Activated CD4-positive, alpha-beta T cell treated with anti-CD3 and anti-CD28 coated beads, Interleukin-2, amount 10 ng/mL, durations not matched to agents 24 days and 14 days (primary cell): ENCODE measurements at regions not wholly inside any gene's neighbourhood (a gene's known extent, or its start where the extent isn't known, plus 50 kb on each side); places are given as distances from the start of the nearest gene placed in this dataset.

Experiments used
- DNase-seq: peaks from one replicate; pipeline ENCODE4 v3.0.0; 2022
- H3K27ac Mint-ChIP-seq: one replicate; pipeline ENCODE4 v1.8.0; 2022; ENCODE audit warnings: mild to moderate bottlenecking, mixed read lengths
- H3K27me3 Mint-ChIP-seq: one replicate; pipeline ENCODE4 v1.8.0; 2022; ENCODE audit warnings: mixed read lengths
- H3K36me3 Mint-ChIP-seq: one replicate; pipeline ENCODE4 v1.8.0; 2022; ENCODE audit warnings: low read depth, mild to moderate bottlenecking, mixed read lengths
- H3K4me1 Mint-ChIP-seq: one replicate; pipeline ENCODE4 v1.8.0; 2021; ENCODE audit warnings: mixed read lengths
- H3K4me3 Mint-ChIP-seq: one replicate; pipeline ENCODE4 v1.8.0; 2022; ENCODE audit warnings: mild to moderate bottlenecking, moderate library complexity, mixed read lengths
- H3K9me3 Mint-ChIP-seq: one replicate; pipeline ENCODE4 v1.8.0; 2021; ENCODE audit warnings: mixed read lengths
- intact Hi-C: fragments of 100-400 bp; cut with micrococcal nuclease; formaldehyde crosslinking; loops from one replicate; pipeline ENCODE4 v1.15.1; 2023

GRCh38 chr18:43507842-43508481 is 230.7 kb upstream of the SYT4 start:
- H3K27me3 Mint-ChIP-seq, result no peaks in the 10 kb centered on the region
- H3K4me3 Mint-ChIP-seq, result no peak overlapping the region
- no peaks in the 10 kb centered on the region for H3K36me3 Mint-ChIP-seq
- H3K9me3 Mint-ChIP-seq, result peaks cover 10% of the 10 kb centered on the region
- intact Hi-C loops, result no loop called here
- DNase-seq, result no peak
- H3K27ac Mint-ChIP-seq, result no peak overlapping the region
- no peaks in the 10 kb centered on the region for H3K4me1 Mint-ChIP-seq

GRCh38 chr18:43514747-43515146 is 237.5 kb upstream of the SYT4 start:
- Mint-ChIP-seq H3K27me3 (no peaks in the 10 kb centered on the region), H3K36me3 (no peaks in the 10 kb centered on the region), H3K27ac (no peak overlapping the region), H3K9me3 (peaks cover 14% of the 10 kb centered on the region), H3K4me3 (no peak overlapping the region), H3K4me1 (no peaks in the 10 kb centered on the region)
- intact Hi-C loops, result no loop called here
- no peak for DNase-seq

- H3K27ac Mint-ChIP-seq, result no peak overlapping the region
- H3K36me3 Mint-ChIP-seq, result no peaks in the 10 kb centered on the region
- H3K4me3 Mint-ChIP-seq, result no peak overlapping the region
- H3K4me1 Mint-ChIP-seq, result no peaks in the 10 kb centered on the region
- no peaks in the 10 kb centered on the region for H3K27me3 Mint-ChIP-seq
- DNase-seq, result no peak
- intact Hi-C loops, result no loop called here
- peaks cover 14% of the 10 kb centered on the region for H3K9me3 Mint-ChIP-seq
These were observed 238.2 kb upstream of the SYT4 start for GRCh38 chr18:43515481-43515880.

GRCh38 chr18:43524260-43524659 is 247.0 kb upstream of the SYT4 start:
- no peaks in the 10 kb centered on the region for H3K27me3 Mint-ChIP-seq
- H3K4me3 Mint-ChIP-seq, result no peak overlapping the region
- DNase-seq, result no peak
- H3K9me3 Mint-ChIP-seq, result no peaks in the 10 kb centered on the region
- no peaks in the 10 kb centered on the region for H3K4me1 Mint-ChIP-seq
- intact Hi-C loops, result no loop called here
- no peaks in the 10 kb centered on the region for H3K36me3 Mint-ChIP-seq
- H3K27ac Mint-ChIP-seq, result no peak overlapping the region

- Mint-ChIP-seq H3K36me3 (no peaks in the 10 kb centered on the region), H3K4me3 (no peak overlapping the region), H3K9me3 (no peaks in the 10 kb centered on the region)
These were observed 247.9 kb upstream of the SYT4 start for GRCh38 chr18:43525169-43525568.

GRCh38 chr18:43526426-43527145 is 249.3 kb upstream of the SYT4 start:
- Mint-ChIP-seq H3K36me3 (no peaks in the 10 kb centered on the region), H3K27ac (no peak overlapping the region), H3K4me1 (no peaks in the 10 kb centered on the region), H3K9me3 (no peaks in the 10 kb centered on the region), H3K27me3 (no peaks in the 10 kb centered on the region), H3K4me3 (no peak overlapping the region)
- intact Hi-C loops, result no loop called here
- no peak for DNase-seq

More at GRCh38 chr18:43525169-43525568, 247.9 kb upstream of the SYT4 start:
- DNase-seq, result no peak
- no peaks in the 10 kb centered on the region for H3K27me3 Mint-ChIP-seq
- intact Hi-C loops, result no loop called here
- no peaks in the 10 kb centered on the region for H3K4me1 Mint-ChIP-seq
- H3K27ac Mint-ChIP-seq, result no peak overlapping the region

- Mint-ChIP-seq H3K27me3 (no peaks in the 10 kb centered on the region), H3K9me3 (no peaks in the 10 kb centered on the region), H3K4me3 (no peak overlapping the region), H3K27ac (no peak overlapping the region), H3K4me1 (no peaks in the 10 kb centered on the region), H3K36me3 (no peaks in the 10 kb centered on the region)
- DNase-seq, result no peak
- intact Hi-C loops, result no loop called here
These were observed 254.1 kb upstream of the SYT4 start for GRCh38 chr18:43531438-43531837.

GRCh38 chr18:43533371-43533770 is 256.1 kb upstream of the SYT4 start:
- no peak for DNase-seq
- Mint-ChIP-seq H3K27me3 (no peaks in the 10 kb centered on the region), H3K9me3 (no peaks in the 10 kb centered on the region), H3K27ac (no peak overlapping the region), H3K4me3 (no peak overlapping the region), H3K36me3 (no peaks in the 10 kb centered on the region), H3K4me1 (no peaks in the 10 kb centered on the region)
- intact Hi-C loops, result no loop called here

- H3K4me3 Mint-ChIP-seq, result no peak overlapping the region
- intact Hi-C loops, result no loop called here
- H3K36me3 Mint-ChIP-seq, result no peaks in the 10 kb centered on the region
- no peak overlapping the region for H3K27ac Mint-ChIP-seq
- no peaks in the 10 kb centered on the region for H3K4me1 Mint-ChIP-seq
- no peaks in the 10 kb centered on the region for H3K27me3 Mint-ChIP-seq
- no peaks in the 10 kb centered on the region for H3K9me3 Mint-ChIP-seq
- no peak for DNase-seq
These were observed 257.2 kb upstream of the SYT4 start for GRCh38 chr18:43534511-43534910.

GRCh38 chr18:43539862-43540261 is 262.6 kb upstream of the SYT4 start:
- no peak for DNase-seq
- Mint-ChIP-seq H3K27ac (no peak overlapping the region), H3K36me3 (no peaks in the 10 kb centered on the region), H3K4me1 (no peaks in the 10 kb centered on the region), H3K4me3 (no peak overlapping the region), H3K27me3 (no peaks in the 10 kb centered on the region), H3K9me3 (peaks cover 3% of the 10 kb centered on the region)
- intact Hi-C loops, result no loop called here

GRCh38 chr18:43542016-43542415 is 264.7 kb upstream of the SYT4 start:
- Mint-ChIP-seq H3K9me3 (peaks cover 4% of the 10 kb centered on the region), H3K4me1 (no peaks in the 10 kb centered on the region), H3K27me3 (no peaks in the 10 kb centered on the region), H3K36me3 (no peaks in the 10 kb centered on the region), H3K4me3 (no peak overlapping the region), H3K27ac (no peak overlapping the region)
- intact Hi-C loops, result no loop called here
- no peak for DNase-seq

GRCh38 chr18:43543236-43543635 is 265.9 kb upstream of the SYT4 start:
- no peaks in the 10 kb centered on the region for H3K4me1 Mint-ChIP-seq
- no peak overlapping the region for H3K4me3 Mint-ChIP-seq
- no peaks in the 10 kb centered on the region for H3K27me3 Mint-ChIP-seq
- intact Hi-C loops, result no loop called here
- H3K27ac Mint-ChIP-seq, result no peak overlapping the region
- DNase-seq, result no peak
- no peaks in the 10 kb centered on the region for H3K36me3 Mint-ChIP-seq
- peaks cover 4% of the 10 kb centered on the region for H3K9me3 Mint-ChIP-seq

GRCh38 chr18:43547456-43547855 is 270.2 kb upstream of the SYT4 start:
- H3K4me1 Mint-ChIP-seq, result no peaks in the 10 kb centered on the region
- H3K27me3 Mint-ChIP-seq, result no peaks in the 10 kb centered on the region
- intact Hi-C loops, result no loop called here
- H3K27ac Mint-ChIP-seq, result no peak overlapping the region
- H3K9me3 Mint-ChIP-seq, result peaks cover 4% of the 10 kb centered on the region
- no peak for DNase-seq
- H3K36me3 Mint-ChIP-seq, result no peaks in the 10 kb centered on the region
- no peak overlapping the region for H3K4me3 Mint-ChIP-seq

- Mint-ChIP-seq H3K4me3 (no peak overlapping the region), H3K27me3 (no peaks in the 10 kb centered on the region), H3K36me3 (no peaks in the 10 kb centered on the region), H3K4me1 (no peaks in the 10 kb centered on the region), H3K27ac (no peak overlapping the region), H3K9me3 (peaks cover 12% of the 10 kb centered on the region)
- intact Hi-C loops, result no loop called here
- no peak for DNase-seq
These were observed 282.2 kb upstream of the SYT4 start for GRCh38 chr18:43559507-43559906.

- Mint-ChIP-seq H3K36me3 (no peaks in the 10 kb centered on the region), H3K4me1 (no peaks in the 10 kb centered on the region), H3K9me3 (no peaks in the 10 kb centered on the region), H3K4me3 (no peak overlapping the region), H3K27me3 (no peaks in the 10 kb centered on the region), H3K27ac (no peak overlapping the region)
- intact Hi-C loops, result no loop called here
- DNase-seq, result no peak
These were observed 286.5 kb upstream of the SYT4 start for GRCh38 chr18:43563780-43564179.
